HCT116 (cell line): ENCODE measurements at regions not wholly inside any gene's neighbourhood (a gene's known extent, or its start where the extent isn't known, plus 50 kb on each side); places are given as distances from the start of the nearest gene placed in this dataset.

Experiments
- ATAC-seq: fragments of 200-7000 bp; cut with Tn5 transposase; 2 replicates; pipeline ENCODE4 v1.9.1; 2020; ENCODE audit warnings: mild to moderate bottlenecking, moderate library complexity
- BruUV-seq: library from RNA; stranded (reverse); fragments of 400-500 nt; replicated peaks from 2 replicates; lab custom pipeline; 2021; lab: Mats Ljungman, UMichigan
- CTCF ChIA-PET: fragments of 300-600 bp; sonication (Branson Sonifier 250); formaldehyde crosslinking; loops from one replicate; lab custom pipeline; 2021; ENCODE audit warnings: antibody characterized with exemption; lab: Charles Lee
- POLR2A ChIA-PET: fragments of 300-600, 350-600 bp; sonication (Branson Sonifier 250); formaldehyde crosslinking; loops from one replicate; lab custom pipeline; 2021; ENCODE audit warnings: antibody characterized with exemption; lab: Charles Lee
- RAD21 ChIA-PET, 2 experiments: fragments of 300-600 bp; sonication (Branson Sonifier 250); formaldehyde crosslinking; loops; one replicate each; lab custom pipeline; 2023; ENCODE audit warnings: low total read pairs in 2 of 2; ENCODE audit not compliant: uncharacterized antibody in 2 of 2, unreplicated experiment in 2 of 2, low non-redundant PET in 1 of 2; lab: Charles Lee
- DNase-seq: peaks from one replicate; pipeline ENCODE4 v3.0.0-alpha.2; 2010; ENCODE audit warnings: low read depth, low spot score
- H2AFZ ChIP-seq: fragments of 200-600 bp; shearing (Covaris generic), sonication (generic); 2 replicates; pipeline ENCODE4 v1.6.1; 2017; ENCODE audit warnings: low read depth, mixed run types, mixed read lengths, antibody characterized with exemption, low read length; ENCODE audit not compliant: poor library complexity, severe bottlenecking
- H3K27ac ChIP-seq: 2 replicates; pipeline ENCODE4 v1.5.1; 2012; ENCODE audit warnings: low read depth, low read length
- H3K27me3 ChIP-seq: fragments of 200-600 bp; sonication (generic); 2 replicates; pipeline ENCODE4 v1.6.1; 2016; ENCODE audit warnings: mixed run types, low read length, mixed read lengths; ENCODE audit not compliant: insufficient read depth
- H3K36me3 ChIP-seq, 2 experiments: fragments of 200-500 bp in 1 of 2; fragments of 200-600 bp in 1 of 2; sonication (Bioruptor generic) in 1 of 2; sonication (generic) in 1 of 2; 2 replicates each; pipeline versions ENCODE4 v1.5.1 to v1.6.1; 2014 to 2016; ENCODE audit warnings: low read length in 2 of 2, inconsistent platforms in 1 of 2, mixed read lengths in 1 of 2, mixed run types in 1 of 2; ENCODE audit not compliant: insufficient read depth in 2 of 2, control insufficient read depth in 1 of 2
- H3K4me1 ChIP-seq, 2 experiments: fragments of 200-600 bp in 1 of 2; sonication (generic) in 1 of 2; 2 replicates each; pipeline versions ENCODE4 v1.5.1 to v1.6.1; 2012 to 2017; ENCODE audit warnings: low read length in 2 of 2, inconsistent platforms in 1 of 2, mild to moderate bottlenecking in 1 of 2, mixed read lengths in 1 of 2, mixed run types in 1 of 2, moderate library complexity in 1 of 2; ENCODE audit not compliant: insufficient read depth in 2 of 2, control insufficient read depth in 1 of 2
- H3K4me2 ChIP-seq: fragments of 200-600 bp; sonication (generic); 2 replicates; pipeline ENCODE4 v1.6.1; 2017; ENCODE audit warnings: mixed run types, low read length, mixed read lengths
- H3K4me3 ChIP-seq, 2 experiments: fragments of 200-600 bp in 1 of 2; sonication (generic) in 1 of 2; replicated peaks in 1 of 2; 2 replicates each; pipeline ENCODE4 v1.5.1; 2011 to 2016; ENCODE audit warnings: low read length in 2 of 2, control low read depth in 1 of 2, low read depth in 1 of 2, mild to moderate bottlenecking in 1 of 2, mixed read lengths in 1 of 2, mixed run types in 1 of 2
- H3K79me2 ChIP-seq: fragments of 200-600 bp; sonication (generic); 2 replicates; pipeline ENCODE4 v1.6.1; 2017; ENCODE audit warnings: mild to moderate bottlenecking, mixed run types, low read length, moderate library complexity, mixed read lengths; ENCODE audit not compliant: insufficient read depth
- H3K9ac ChIP-seq: fragments of 200-600 bp; sonication (generic); 2 replicates; pipeline ENCODE4 v1.6.1; 2016; ENCODE audit warnings: low read length, mixed read lengths
- H3K9me2 ChIP-seq: fragments of 200-600 bp; sonication (generic), shearing (Covaris generic); 2 replicates; pipeline ENCODE4 v1.6.1; 2017; ENCODE audit warnings: mixed run types, mild to moderate bottlenecking, moderate library complexity; ENCODE audit not compliant: insufficient read depth
- H3K9me3 ChIP-seq, 2 experiments: fragments of 200-500 bp in 1 of 2; fragments of 200-600 bp in 1 of 2; sonication (Bioruptor generic) in 1 of 2; sonication (generic) in 1 of 2; 2 replicates each; pipeline ENCODE4 v1.6.1; 2014 to 2017; ENCODE audit warnings: low read length in 2 of 2, mixed read lengths in 2 of 2, inconsistent platforms in 1 of 2, low read depth in 1 of 2, mild to moderate bottlenecking in 1 of 2, mixed run types in 1 of 2, moderate library complexity in 1 of 2; ENCODE audit not compliant: control insufficient read depth in 1 of 2, insufficient read depth in 1 of 2
- H4K20me1 ChIP-seq: fragments of 200-600 bp; sonication (generic), shearing (Covaris generic); 2 replicates; pipeline ENCODE4 v1.6.1; 2017; ENCODE audit warnings: mixed run types, mild to moderate bottlenecking, moderate library complexity; ENCODE audit not compliant: insufficient read depth
- CBX3 ChIP-seq: IDR thresholded peaks from 2 replicates; pipeline ENCODE4 v1.6.1; 2012; ENCODE audit warnings: low read depth
- CEBPB ChIP-seq: IDR thresholded peaks from 2 replicates; pipeline ENCODE4 v1.6.1; 2012; ENCODE audit warnings: low read depth
- ELF1 ChIP-seq: IDR thresholded peaks from 2 replicates; pipeline ENCODE4 v1.6.1; 2012; ENCODE audit warnings: low read depth, borderline replicate concordance
- EZH2 ChIP-seq: fragments of 200-600 bp; sonication (generic); IDR thresholded peaks from 2 replicates; pipeline ENCODE4 v1.6.1; 2017; ENCODE audit warnings: antibody characterized with exemption, mixed run types
- FOSL1 ChIP-seq: IDR thresholded peaks from 2 replicates; pipeline ENCODE4 v1.6.1; 2012; ENCODE audit warnings: low read depth
- JUND ChIP-seq: IDR thresholded peaks from 2 replicates; pipeline ENCODE4 v1.6.1; 2012
- MAX ChIP-seq: IDR thresholded peaks from 2 replicates; pipeline ENCODE4 v1.6.1; 2012
- POLR2A ChIP-seq: IDR thresholded peaks from 2 replicates; pipeline ENCODE4 v1.7.0; 2011; ENCODE audit warnings: borderline replicate concordance; ENCODE audit not compliant: insufficient read depth, insufficient read length; ENCODE audit errors: extremely low read depth
- POLR2AphosphoS5 ChIP-seq: IDR thresholded peaks from 2 replicates; pipeline ENCODE4 v1.6.1; 2011; ENCODE audit warnings: mild to moderate bottlenecking, low read depth, low read length, moderate library complexity
- SIN3A ChIP-seq: IDR thresholded peaks from 2 replicates; pipeline ENCODE4 v1.6.1; 2012; ENCODE audit warnings: low read depth
- TCF7L2 ChIP-seq: IDR thresholded peaks from 2 replicates; pipeline ENCODE4 v1.7.0; 2011; ENCODE audit warnings: borderline replicate concordance, inconsistent platforms; ENCODE audit not compliant: insufficient read depth, insufficient read length; ENCODE audit errors: extremely low read depth
- ZFX ChIP-seq: fragments of 450-650 bp; IDR thresholded peaks from 2 replicates; pipeline ENCODE4 v1.6.1; 2017
- ZNF274 ChIP-seq: fragments of 200-500 bp; sonication (Bioruptor generic); IDR thresholded peaks from 2 replicates; pipeline ENCODE4 v1.6.1; 2014; ENCODE audit warnings: mild to moderate bottlenecking, low read depth, low read length, inconsistent platforms
- intact Hi-C: fragments of 100-400 bp; cut with micrococcal nuclease; formaldehyde crosslinking; loops from 2 replicates; pipeline ENCODE4 v1.10.0; 2022
- TF ChIP-seq, protein P1 (sequence below): IDR thresholded peaks from 2 replicates; pipeline ENCODE4 v1.6.1; 2011; ENCODE audit warnings: mild to moderate bottlenecking, low read length, moderate library complexity; ENCODE audit not compliant: insufficient replicate concordance; ENCODE audit errors: extremely low read depth

- POLR2A ChIA-PET = no interaction called here
- H3K27me3 ChIP-seq = peaks cover 4% of the 10 kb centered on the region; the same call in 1 of the 2 replicates
- H3K9ac ChIP-seq = no peak overlapping the region
- no peaks in the 10 kb centered on the region for H3K36me3 ChIP-seq
- no peak overlapping the region for H3K4me3 ChIP-seq
- no peaks in the 10 kb centered on the region for H3K79me2 ChIP-seq
- no peak overlapping the region for H3K4me2 ChIP-seq
- BruUV-seq = no TSS peak
- H4K20me1 ChIP-seq = no peaks in the 10 kb centered on the region
- no peaks in the 10 kb centered on the region for H3K9me2 ChIP-seq
- ATAC-seq (no peak), DNase-seq (no peak)
- CTCF ChIA-PET = no interaction called here
- intact Hi-C loops = loop anchor here (5.0 kb wide), 1 partner anchor 784 kb away; no protein-coding TSS in a partner anchor
- H3K27ac ChIP-seq = no peak overlapping the region
- no peak overlapping the region for H2AFZ ChIP-seq
- H3K4me1 ChIP-seq = no peaks in the 10 kb centered on the region
- H3K9me3 ChIP-seq = no peaks in the 10 kb centered on the region
- RAD21 ChIA-PET = no interaction called here
- TF ChIP-seq ZFX = no peak
- no peak for TF ChIP-seq POLR2A
- TF ChIP-seq SIN3A = no peak
- no peak for TF ChIP-seq CEBPB
- no peak for TF ChIP-seq EZH2
- TF ChIP-seq TCF7L2 = no peak
- TF ChIP-seq, protein P1, sequence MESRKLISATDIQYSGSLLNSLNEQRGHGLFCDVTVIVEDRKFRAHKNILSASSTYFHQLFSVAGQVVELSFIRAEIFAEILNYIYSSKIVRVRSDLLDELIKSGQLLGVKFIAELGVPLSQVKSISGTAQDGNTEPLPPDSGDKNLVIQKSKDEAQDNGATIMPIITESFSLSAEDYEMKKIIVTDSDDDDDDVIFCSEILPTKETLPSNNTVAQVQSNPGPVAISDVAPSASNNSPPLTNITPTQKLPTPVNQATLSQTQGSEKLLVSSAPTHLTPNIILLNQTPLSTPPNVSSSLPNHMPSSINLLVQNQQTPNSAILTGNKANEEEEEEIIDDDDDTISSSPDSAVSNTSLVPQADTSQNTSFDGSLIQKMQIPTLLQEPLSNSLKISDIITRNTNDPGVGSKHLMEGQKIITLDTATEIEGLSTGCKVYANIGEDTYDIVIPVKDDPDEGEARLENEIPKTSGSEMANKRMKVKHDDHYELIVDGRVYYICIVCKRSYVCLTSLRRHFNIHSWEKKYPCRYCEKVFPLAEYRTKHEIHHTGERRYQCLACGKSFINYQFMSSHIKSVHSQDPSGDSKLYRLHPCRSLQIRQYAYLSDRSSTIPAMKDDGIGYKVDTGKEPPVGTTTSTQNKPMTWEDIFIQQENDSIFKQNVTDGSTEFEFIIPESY = no peak
- no peak for TF ChIP-seq CBX3
- TF ChIP-seq ZNF274 = no peak
- TF ChIP-seq FOSL1 = no peak
- TF ChIP-seq JUND = no peak
- TF ChIP-seq ELF1 = no peak
- TF ChIP-seq MAX = no peak
- no peak for TF ChIP-seq POLR2AphosphoS5
Observed at GRCh38 chr3:117875887-117876286, 1158.8 kb downstream of the IGSF11 start.
